ENCODE measurements at regions not wholly inside any gene's neighbourhood (a gene's known extent, or its start where the extent isn't known, plus 50 kb on each side); places are given as distances from the start of the nearest gene placed in this dataset.

DNA sequence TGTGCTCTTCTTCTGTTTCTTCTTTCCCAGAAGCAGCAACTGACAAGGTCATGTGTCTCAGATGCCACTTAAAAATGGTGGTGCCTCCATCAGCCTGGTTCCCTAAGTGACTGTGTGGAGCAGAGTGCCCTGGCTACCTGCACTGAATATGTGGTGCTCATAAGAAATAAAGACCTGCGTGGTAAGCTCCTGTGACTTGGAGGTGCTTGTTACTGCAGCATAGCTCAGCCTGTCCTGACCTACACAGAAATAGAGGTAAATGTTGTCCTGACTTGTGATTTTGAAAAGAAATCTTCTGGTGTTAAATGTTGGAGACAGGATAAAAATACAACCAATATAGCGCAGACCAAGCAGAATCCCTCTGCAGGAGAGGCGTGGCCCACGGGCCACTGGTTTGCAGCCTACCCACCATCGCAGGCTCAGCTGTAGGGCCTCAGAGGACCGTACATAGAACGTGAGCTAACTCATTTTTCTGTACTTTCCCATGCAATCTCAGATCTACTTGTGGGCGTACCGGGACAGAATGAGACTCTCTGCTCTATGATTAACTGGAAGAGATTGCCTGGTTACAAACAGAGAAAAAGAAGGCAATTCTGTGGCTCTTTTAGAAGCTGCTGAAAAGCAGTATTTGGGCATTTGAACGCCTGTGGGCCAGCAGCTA, 79.4 kb upstream of the UNC5A start:
- Mint-ChIP-seq H3K9me3 (no peaks in the 10 kb centered on the region), H3K27me3 (peaks cover 50% of the 10 kb centered on the region), H3K27ac (no peak overlapping the region), H3K4me1 (ENCODE audit: low read depth) (no peaks in the 10 kb centered on the region), H3K4me3 (no peak overlapping the region), H3K36me3 (ENCODE audit: low read depth) (no peaks in the 10 kb centered on the region)
- TF ChIP-seq, protein P1, sequence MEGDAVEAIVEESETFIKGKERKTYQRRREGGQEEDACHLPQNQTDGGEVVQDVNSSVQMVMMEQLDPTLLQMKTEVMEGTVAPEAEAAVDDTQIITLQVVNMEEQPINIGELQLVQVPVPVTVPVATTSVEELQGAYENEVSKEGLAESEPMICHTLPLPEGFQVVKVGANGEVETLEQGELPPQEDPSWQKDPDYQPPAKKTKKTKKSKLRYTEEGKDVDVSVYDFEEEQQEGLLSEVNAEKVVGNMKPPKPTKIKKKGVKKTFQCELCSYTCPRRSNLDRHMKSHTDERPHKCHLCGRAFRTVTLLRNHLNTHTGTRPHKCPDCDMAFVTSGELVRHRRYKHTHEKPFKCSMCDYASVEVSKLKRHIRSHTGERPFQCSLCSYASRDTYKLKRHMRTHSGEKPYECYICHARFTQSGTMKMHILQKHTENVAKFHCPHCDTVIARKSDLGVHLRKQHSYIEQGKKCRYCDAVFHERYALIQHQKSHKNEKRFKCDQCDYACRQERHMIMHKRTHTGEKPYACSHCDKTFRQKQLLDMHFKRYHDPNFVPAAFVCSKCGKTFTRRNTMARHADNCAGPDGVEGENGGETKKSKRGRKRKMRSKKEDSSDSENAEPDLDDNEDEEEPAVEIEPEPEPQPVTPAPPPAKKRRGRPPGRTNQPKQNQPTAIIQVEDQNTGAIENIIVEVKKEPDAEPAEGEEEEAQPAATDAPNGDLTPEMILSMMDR (IDR thresholded peaks at IDR 0.05) = no peak
- Histone ChIP-seq H3K9me3 (ENCODE audit: control insufficient read depth in 1 of 2, insufficient read depth in 1 of 2, low read length in 2 of 2) (peaks cover 0 to 20% of the 10 kb centered on the region in 2 experiments), H3K36me3 (ENCODE audit: insufficient read depth, low read length) (no peaks in the 10 kb centered on the region), H3K4me3 (ENCODE audit: low read length) (no peak overlapping the region), H3K4me1 (ENCODE audit: insufficient read depth, low read length) (peaks cover 3% of the 10 kb centered on the region), H3K27ac (ENCODE audit: low read depth in 1 of 2, low read length in 2 of 2) (no peak overlapping the region), H3K27me3 (ENCODE audit: control insufficient read depth in 1 of 2, insufficient read depth in 2 of 2, low read length in 2 of 2) (peaks cover 10 to 22% of the 10 kb centered on the region in 2 experiments)
- ATAC-seq (ENCODE audit: poor library complexity) = no peak
- no peak for DNase-seq
- CTCF ChIA-PET = no interaction called here
- POLR2A ChIA-PET = no interaction called here
- intact Hi-C loops (cut with DNase I, micrococcal nuclease) = no loop called here

DNA sequence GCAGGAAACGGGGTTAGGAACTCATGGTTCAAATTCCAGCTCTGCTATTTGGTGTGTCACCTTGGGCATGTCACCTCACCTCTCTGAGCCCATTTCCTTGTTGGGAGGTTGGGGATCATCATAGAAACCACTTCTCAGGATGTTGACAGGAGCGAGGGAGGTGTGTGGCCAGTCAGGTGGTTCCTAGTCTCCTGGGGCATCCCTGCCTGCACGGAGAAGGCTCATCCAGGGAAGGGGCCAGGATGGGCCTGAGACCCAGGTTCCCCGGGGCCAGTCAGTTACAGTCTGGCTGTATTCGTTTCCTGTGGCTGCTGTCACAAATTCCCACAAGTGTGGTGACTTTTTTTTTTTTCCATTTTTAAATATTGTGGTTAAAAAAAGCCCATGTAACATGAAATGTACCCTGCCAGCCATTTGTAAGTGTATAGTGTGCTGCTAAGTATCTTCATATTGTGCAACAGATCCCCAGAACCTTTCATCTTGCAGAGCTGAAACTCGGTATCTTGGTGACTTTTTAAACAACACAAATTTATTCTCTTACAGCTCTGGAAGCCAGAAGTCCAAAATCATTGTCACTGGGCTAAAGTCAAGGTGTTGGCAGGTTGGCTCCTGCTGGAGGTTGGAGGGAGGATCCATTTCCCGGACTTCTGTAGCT, 78.7 kb upstream of the UNC5A start:
- ATAC-seq (ENCODE audit: poor library complexity) (no peak), DNase-seq (no peak)
- no peak overlapping the region for H3K27ac ChIP-seq (ENCODE audit: low read depth in 1 of 2, low read length in 2 of 2)
- Mint-ChIP-seq H3K36me3 (ENCODE audit: low read depth) (no peaks in the 10 kb centered on the region), H3K4me1 (ENCODE audit: low read depth) (no peaks in the 10 kb centered on the region), H3K27me3 (peaks cover 53% of the 10 kb centered on the region), H3K9me3 (no peaks in the 10 kb centered on the region), H3K4me3 (no peak overlapping the region), H3K27ac (no peak overlapping the region)
- no peaks in the 10 kb centered on the region for H3K4me1 ChIP-seq (ENCODE audit: insufficient read depth, low read length)
- H3K9me3 ChIP-seq (ENCODE audit: control insufficient read depth in 1 of 2, insufficient read depth in 1 of 2, low read length in 2 of 2) = peaks cover 0 to 25% of the 10 kb centered on the region in 2 experiments
- H3K27me3 ChIP-seq (ENCODE audit: control insufficient read depth in 1 of 2, insufficient read depth in 2 of 2, low read length in 2 of 2) = peaks cover 6 to 19% of the 10 kb centered on the region in 2 experiments
- intact Hi-C loops (cut with DNase I, micrococcal nuclease) = no loop called here
- ChIA-PET CTCF (no interaction called here), POLR2A (no interaction called here)
- H3K36me3 ChIP-seq (ENCODE audit: insufficient read depth, low read length) = no peaks in the 10 kb centered on the region
- TF ChIP-seq, protein P1 (IDR thresholded peaks at IDR 0.05) = no peak
- H3K4me3 ChIP-seq (ENCODE audit: low read length) = no peak overlapping the region

DNA sequence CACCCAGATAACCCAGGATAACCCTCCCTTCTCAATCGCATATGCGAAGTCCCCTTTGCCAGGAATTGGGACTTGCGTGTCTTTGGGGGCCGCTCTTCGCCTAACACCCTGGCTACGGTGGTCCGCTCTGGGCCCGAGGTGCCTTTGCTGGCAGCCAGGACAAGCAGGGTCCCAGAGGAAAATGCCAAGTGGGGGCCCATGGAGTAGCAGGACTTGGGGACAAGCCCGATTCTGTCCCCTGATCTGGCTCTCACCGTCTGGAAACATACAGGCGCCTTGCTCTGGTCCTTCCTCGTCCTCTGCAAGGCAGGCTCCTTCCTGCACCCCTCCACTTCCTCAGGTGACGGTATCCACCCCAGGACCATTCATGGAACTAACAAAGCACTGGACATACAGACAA, 78.1 kb upstream of the UNC5A start:
- DNase-seq (peak in 1 of 14 experiments; percentile 20), ATAC-seq (ENCODE audit: poor library complexity) (no peak)
- Mint-ChIP-seq H3K4me3 (no peak overlapping the region), H3K27me3 (peaks cover 56% of the 10 kb centered on the region), H3K27ac (no peak overlapping the region), H3K9me3 (no peaks in the 10 kb centered on the region), H3K4me1 (ENCODE audit: low read depth) (no peaks in the 10 kb centered on the region), H3K36me3 (ENCODE audit: low read depth) (no peaks in the 10 kb centered on the region)
- H3K27me3 ChIP-seq (ENCODE audit: control insufficient read depth in 1 of 2, insufficient read depth in 2 of 2, low read length in 2 of 2) = peaks cover 5 to 13% of the 10 kb centered on the region in 2 experiments
- intact Hi-C loops (cut with DNase I, micrococcal nuclease) = no loop called here
- H3K4me1 ChIP-seq (ENCODE audit: insufficient read depth, low read length) = no peaks in the 10 kb centered on the region
- peaks cover 0 to 24% of the 10 kb centered on the region in 2 experiments for H3K9me3 ChIP-seq (ENCODE audit: control insufficient read depth in 1 of 2, insufficient read depth in 1 of 2, low read length in 2 of 2)
- TF ChIP-seq, protein P1 (IDR thresholded peaks at IDR 0.05) = no peak
- POLR2A ChIA-PET = no interaction called here
- H3K4me3 ChIP-seq (ENCODE audit: low read length) = no peak overlapping the region
- H3K36me3 ChIP-seq (ENCODE audit: insufficient read depth, low read length) = no peaks in the 10 kb centered on the region
- CTCF ChIA-PET = no interaction called here
- no peak overlapping the region for H3K27ac ChIP-seq (ENCODE audit: low read depth in 1 of 2, low read length in 2 of 2)
